Ovary (tissue), 3 donors: ENCODE measurements at regions not wholly inside any gene's neighbourhood (a gene's known extent, or its start where the extent isn't known, plus 50 kb on each side); places are given as distances from the start of the nearest gene placed in this dataset.

Source experiments
- POLR2A ChIP-seq: fragments of 450-650 bp; IDR thresholded peaks from one replicate; pipeline ENCODE4 v1.6.1; 2017; ENCODE audit warnings: antibody characterized with exemption, mild to moderate bottlenecking, moderate library complexity
- TF ChIP-seq, protein P1 (sequence below), 3 donors: fragments of 450-650 bp in 2 of 3; fragments of 200-600 bp in 1 of 3; IDR thresholded peaks; one replicate each; pipeline versions ENCODE4 v1.5.1 to v1.8.0; 2016 to 2022; ENCODE audit warnings: antibody characterized with exemption in 3 of 3, mild to moderate bottlenecking in 1 of 3
- donor health status: DM: no; HTN: no; CAD: no.

DNA sequence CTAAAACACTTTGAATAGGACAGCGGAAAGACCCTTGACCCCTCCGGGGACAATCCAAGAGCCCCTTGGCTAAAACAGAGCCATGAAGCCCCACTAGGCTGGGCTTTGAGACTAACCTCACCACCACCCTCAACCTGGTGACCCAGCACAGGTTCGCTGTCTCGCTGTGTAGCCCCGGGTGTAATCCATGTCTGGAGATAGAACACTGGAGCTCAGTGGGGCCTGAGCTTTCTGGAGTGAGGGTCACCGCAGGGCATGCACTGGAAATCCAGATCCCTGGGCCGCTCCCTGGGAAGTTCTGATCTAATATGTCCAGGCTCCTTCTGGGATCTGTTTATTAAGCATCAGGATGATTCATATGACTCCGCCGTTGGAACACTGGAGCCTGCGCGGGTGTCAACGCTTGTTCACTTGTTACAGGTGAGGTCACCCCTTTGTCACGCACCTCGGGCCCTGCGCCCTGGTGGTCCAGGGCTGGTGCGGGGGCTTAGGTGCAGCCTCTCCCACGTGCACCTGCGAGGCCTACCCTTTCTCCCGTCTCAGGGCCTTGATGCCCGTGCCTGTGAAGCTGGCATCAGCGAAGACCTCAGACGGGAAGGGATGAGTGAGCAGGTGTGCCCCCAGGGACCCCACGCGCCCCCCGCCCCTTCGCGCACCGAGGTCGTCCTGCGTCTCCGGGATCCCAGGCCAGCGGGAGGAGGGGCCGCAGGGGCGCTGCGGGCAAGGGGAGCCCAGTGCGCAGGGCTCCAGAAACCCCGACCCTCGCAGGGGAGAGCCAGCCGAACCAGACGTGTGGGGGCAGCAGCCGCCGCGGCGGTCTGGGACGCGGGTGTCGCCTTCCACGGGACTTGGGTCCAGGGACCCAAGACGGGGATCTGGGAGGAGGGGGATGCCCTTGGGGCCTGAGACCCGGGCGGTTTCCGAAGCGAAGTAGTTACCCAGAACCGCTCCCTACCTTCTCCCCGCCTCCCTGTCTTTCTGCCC lies 224.1 kb upstream of the FOXF1 start:
- TF ChIP-seq, protein P1, sequence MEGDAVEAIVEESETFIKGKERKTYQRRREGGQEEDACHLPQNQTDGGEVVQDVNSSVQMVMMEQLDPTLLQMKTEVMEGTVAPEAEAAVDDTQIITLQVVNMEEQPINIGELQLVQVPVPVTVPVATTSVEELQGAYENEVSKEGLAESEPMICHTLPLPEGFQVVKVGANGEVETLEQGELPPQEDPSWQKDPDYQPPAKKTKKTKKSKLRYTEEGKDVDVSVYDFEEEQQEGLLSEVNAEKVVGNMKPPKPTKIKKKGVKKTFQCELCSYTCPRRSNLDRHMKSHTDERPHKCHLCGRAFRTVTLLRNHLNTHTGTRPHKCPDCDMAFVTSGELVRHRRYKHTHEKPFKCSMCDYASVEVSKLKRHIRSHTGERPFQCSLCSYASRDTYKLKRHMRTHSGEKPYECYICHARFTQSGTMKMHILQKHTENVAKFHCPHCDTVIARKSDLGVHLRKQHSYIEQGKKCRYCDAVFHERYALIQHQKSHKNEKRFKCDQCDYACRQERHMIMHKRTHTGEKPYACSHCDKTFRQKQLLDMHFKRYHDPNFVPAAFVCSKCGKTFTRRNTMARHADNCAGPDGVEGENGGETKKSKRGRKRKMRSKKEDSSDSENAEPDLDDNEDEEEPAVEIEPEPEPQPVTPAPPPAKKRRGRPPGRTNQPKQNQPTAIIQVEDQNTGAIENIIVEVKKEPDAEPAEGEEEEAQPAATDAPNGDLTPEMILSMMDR (IDR thresholded peaks at IDR 0.05), result no peak
- TF ChIP-seq POLR2A, result no peak
